ENCODE measurements at regions not wholly inside any gene's neighbourhood (a gene's known extent, or its start where the extent isn't known, plus 50 kb on each side); places are given as distances from the start of the nearest gene placed in this dataset.

- Histone ChIP-seq H3K27me3 (ENCODE audit: control insufficient read depth in 2 of 2, insufficient read depth in 1 of 2, low read length in 1 of 2) (no peaks in the 10 kb centered on the region), H3K27ac (ENCODE audit: low read depth in 1 of 2, low read length in 1 of 2) (no peak overlapping the region), H3K4me1 (ENCODE audit: control insufficient read depth in 2 of 2, insufficient read depth in 2 of 2, low read length in 2 of 2) (peaks cover 0 to 15% of the 10 kb centered on the region in 2 donors), H3K36me3 (ENCODE audit: control insufficient read depth in 2 of 2, insufficient read depth in 2 of 2, low read length in 1 of 2) (no peaks in the 10 kb centered on the region), H3K9me3 (ENCODE audit: control insufficient read depth in 2 of 2, insufficient read depth in 1 of 2, low read length in 1 of 2) (peaks cover 0 to 3% of the 10 kb centered on the region in 2 donors), H3K4me3 (ENCODE audit: low read length in 2 of 2) (no peak overlapping the region)
- WGBS: 93% methylated on average over 4 of the region's 4 CpGs
- no peak for DNase-seq (ENCODE audit: low read depth in 6 of 9, low spot score in 9 of 9)
These were observed 203.3 kb upstream of the FBXO11 start for GRCh38 chr2:48109491-48110204.

GRCh38 chr2:48110492-48110891 is 204.0 kb upstream of the FOXN2 start:
- no peak overlapping the region for H3K27ac ChIP-seq (ENCODE audit: low read depth in 1 of 2, low read length in 1 of 2)

GRCh38 chr2:48112911-48113680 is 201.4 kb upstream of the FOXN2 start:
- Histone ChIP-seq H3K27me3 (ENCODE audit: control insufficient read depth in 2 of 2, insufficient read depth in 1 of 2, low read length in 1 of 2) (no peaks in the 10 kb centered on the region), H3K4me3 (ENCODE audit: low read length in 2 of 2) (no peak overlapping the region), H3K27ac (ENCODE audit: low read depth in 1 of 2, low read length in 1 of 2) (peak overlapping the region in 1 of 2 donors; percentile 25), H3K9me3 (ENCODE audit: control insufficient read depth in 2 of 2, insufficient read depth in 1 of 2, low read length in 1 of 2) (peaks cover 0 to 3% of the 10 kb centered on the region in 2 donors), H3K36me3 (ENCODE audit: control insufficient read depth in 2 of 2, insufficient read depth in 2 of 2, low read length in 1 of 2) (no peaks in the 10 kb centered on the region), H3K4me1 (ENCODE audit: control insufficient read depth in 2 of 2, insufficient read depth in 2 of 2, low read length in 2 of 2) (peaks cover 0 to 8% of the 10 kb centered on the region in 2 donors)
- WGBS: 94% methylated on average over 5 of the region's 5 CpGs
- no peak for DNase-seq (ENCODE audit: low read depth in 6 of 9, low spot score in 9 of 9)

More at GRCh38 chr2:48110492-48110891, 204.0 kb upstream of the FOXN2 start:
- peaks cover 0 to 3% of the 10 kb centered on the region in 2 donors for H3K9me3 ChIP-seq (ENCODE audit: control insufficient read depth in 2 of 2, insufficient read depth in 1 of 2, low read length in 1 of 2)
- no peaks in the 10 kb centered on the region for H3K27me3 ChIP-seq (ENCODE audit: control insufficient read depth in 2 of 2, insufficient read depth in 1 of 2, low read length in 1 of 2)
- no peak overlapping the region for H3K4me3 ChIP-seq (ENCODE audit: low read length in 2 of 2)
- H3K4me1 ChIP-seq (ENCODE audit: control insufficient read depth in 2 of 2, insufficient read depth in 2 of 2, low read length in 2 of 2): peaks cover 0 to 15% of the 10 kb centered on the region in 2 donors
- no peak for DNase-seq (ENCODE audit: low read depth in 6 of 9, low spot score in 9 of 9)
- H3K36me3 ChIP-seq (ENCODE audit: control insufficient read depth in 2 of 2, insufficient read depth in 2 of 2, low read length in 1 of 2): no peaks in the 10 kb centered on the region
- WGBS: 93% methylated on average over 4 of the region's 4 CpGs

GRCh38 chr2:48113767-48114166 is 200.7 kb upstream of the FOXN2 start:
- no peak for DNase-seq (ENCODE audit: low read depth in 6 of 9, low spot score in 9 of 9)
- H3K4me3 ChIP-seq (ENCODE audit: low read length in 2 of 2): no peak overlapping the region
- WGBS: 92% methylated on average over 1 of the region's 1 CpG
- peaks cover 0 to 8% of the 10 kb centered on the region in 2 donors for H3K4me1 ChIP-seq (ENCODE audit: control insufficient read depth in 2 of 2, insufficient read depth in 2 of 2, low read length in 2 of 2)
- H3K36me3 ChIP-seq (ENCODE audit: control insufficient read depth in 2 of 2, insufficient read depth in 2 of 2, low read length in 1 of 2): no peaks in the 10 kb centered on the region
- H3K9me3 ChIP-seq (ENCODE audit: control insufficient read depth in 2 of 2, insufficient read depth in 1 of 2, low read length in 1 of 2): peaks cover 0 to 3% of the 10 kb centered on the region in 2 donors
- H3K27ac ChIP-seq (ENCODE audit: low read depth in 1 of 2, low read length in 1 of 2): no peak overlapping the region
- H3K27me3 ChIP-seq (ENCODE audit: control insufficient read depth in 2 of 2, insufficient read depth in 1 of 2, low read length in 1 of 2): no peaks in the 10 kb centered on the region

GRCh38 chr2:48114256-48114655 is 200.2 kb upstream of the FOXN2 start:
- Histone ChIP-seq H3K4me3 (ENCODE audit: low read length in 2 of 2) (no peak overlapping the region), H3K27ac (ENCODE audit: low read depth in 1 of 2, low read length in 1 of 2) (no peak overlapping the region), H3K4me1 (ENCODE audit: control insufficient read depth in 2 of 2, insufficient read depth in 2 of 2, low read length in 2 of 2) (peaks cover 0 to 8% of the 10 kb centered on the region in 2 donors), H3K9me3 (ENCODE audit: control insufficient read depth in 2 of 2, insufficient read depth in 1 of 2, low read length in 1 of 2) (peaks cover 0 to 3% of the 10 kb centered on the region in 2 donors), H3K27me3 (ENCODE audit: control insufficient read depth in 2 of 2, insufficient read depth in 1 of 2, low read length in 1 of 2) (no peaks in the 10 kb centered on the region), H3K36me3 (ENCODE audit: control insufficient read depth in 2 of 2, insufficient read depth in 2 of 2, low read length in 1 of 2) (no peaks in the 10 kb centered on the region)
- 88% methylated on average over 2 of the region's 2 CpGs for WGBS
- peak in 1 of 9 donors; percentile 35 for DNase-seq (ENCODE audit: low read depth in 6 of 9, low spot score in 9 of 9)

GRCh38 chr2:48116497-48116896 is 198.0 kb upstream of the FOXN2 start:
- Histone ChIP-seq H3K9me3 (ENCODE audit: control insufficient read depth in 2 of 2, insufficient read depth in 1 of 2, low read length in 1 of 2) (peaks cover 0 to 3% of the 10 kb centered on the region in 2 donors), H3K27ac (ENCODE audit: low read depth in 1 of 2, low read length in 1 of 2) (no peak overlapping the region)

GRCh38 chr2:48118895-48119294 is 195.6 kb upstream of the FOXN2 start:
- Histone ChIP-seq H3K27ac (ENCODE audit: low read depth in 1 of 2, low read length in 1 of 2) (no peak overlapping the region), H3K36me3 (ENCODE audit: control insufficient read depth in 2 of 2, insufficient read depth in 2 of 2, low read length in 1 of 2) (no peaks in the 10 kb centered on the region), H3K4me3 (ENCODE audit: low read length in 2 of 2) (no peak overlapping the region), H3K9me3 (ENCODE audit: control insufficient read depth in 2 of 2, insufficient read depth in 1 of 2, low read length in 1 of 2) (no peaks in the 10 kb centered on the region), H3K4me1 (ENCODE audit: control insufficient read depth in 2 of 2, insufficient read depth in 2 of 2, low read length in 2 of 2) (no peaks in the 10 kb centered on the region), H3K27me3 (ENCODE audit: control insufficient read depth in 2 of 2, insufficient read depth in 1 of 2, low read length in 1 of 2) (no peaks in the 10 kb centered on the region)
- DNase-seq (ENCODE audit: low read depth in 6 of 9, low spot score in 9 of 9): no peak
- WGBS: 95% methylated on average over 6 of the region's 6 CpGs

More at GRCh38 chr2:48116497-48116896, 198.0 kb upstream of the FOXN2 start:
- no peaks in the 10 kb centered on the region for H3K36me3 ChIP-seq (ENCODE audit: control insufficient read depth in 2 of 2, insufficient read depth in 2 of 2, low read length in 1 of 2)
- no peak overlapping the region for H3K4me3 ChIP-seq (ENCODE audit: low read length in 2 of 2)
- peaks cover 0 to 6% of the 10 kb centered on the region in 2 donors for H3K4me1 ChIP-seq (ENCODE audit: control insufficient read depth in 2 of 2, insufficient read depth in 2 of 2, low read length in 2 of 2)
- DNase-seq (ENCODE audit: low read depth in 6 of 9, low spot score in 9 of 9): no peak
- no peaks in the 10 kb centered on the region for H3K27me3 ChIP-seq (ENCODE audit: control insufficient read depth in 2 of 2, insufficient read depth in 1 of 2, low read length in 1 of 2)

- H3K4me3 ChIP-seq (ENCODE audit: low read length in 2 of 2): no peak overlapping the region
- H3K36me3 ChIP-seq (ENCODE audit: control insufficient read depth in 2 of 2, insufficient read depth in 2 of 2, low read length in 1 of 2): no peaks in the 10 kb centered on the region
- H3K9me3 ChIP-seq (ENCODE audit: control insufficient read depth in 2 of 2, insufficient read depth in 1 of 2, low read length in 1 of 2): no peaks in the 10 kb centered on the region
- 96% methylated on average over 3 of the region's 3 CpGs for WGBS
- H3K27ac ChIP-seq (ENCODE audit: low read depth in 1 of 2, low read length in 1 of 2): no peak overlapping the region
- no peak for DNase-seq (ENCODE audit: low read depth in 6 of 9, low spot score in 9 of 9)
- H3K4me1 ChIP-seq (ENCODE audit: control insufficient read depth in 2 of 2, insufficient read depth in 2 of 2, low read length in 2 of 2): no peaks in the 10 kb centered on the region
- no peaks in the 10 kb centered on the region for H3K27me3 ChIP-seq (ENCODE audit: control insufficient read depth in 2 of 2, insufficient read depth in 1 of 2, low read length in 1 of 2)
These were observed 194.4 kb upstream of the FOXN2 start for GRCh38 chr2:48120112-48120511.

GRCh38 chr2:48120759-48121242 is 193.7 kb upstream of the FOXN2 start:
- 71% methylated on average over 1 of the region's 1 CpG for WGBS
- Histone ChIP-seq H3K27ac (ENCODE audit: low read depth in 1 of 2, low read length in 1 of 2) (no peak overlapping the region), H3K27me3 (ENCODE audit: control insufficient read depth in 2 of 2, insufficient read depth in 1 of 2, low read length in 1 of 2) (no peaks in the 10 kb centered on the region), H3K9me3 (ENCODE audit: control insufficient read depth in 2 of 2, insufficient read depth in 1 of 2, low read length in 1 of 2) (no peaks in the 10 kb centered on the region), H3K4me1 (ENCODE audit: control insufficient read depth in 2 of 2, insufficient read depth in 2 of 2, low read length in 2 of 2) (no peaks in the 10 kb centered on the region), H3K4me3 (ENCODE audit: low read length in 2 of 2) (no peak overlapping the region), H3K36me3 (ENCODE audit: control insufficient read depth in 2 of 2, insufficient read depth in 2 of 2, low read length in 1 of 2) (no peaks in the 10 kb centered on the region)
- no peak for DNase-seq (ENCODE audit: low read depth in 6 of 9, low spot score in 9 of 9)
